Tibial nerve (tissue), 4 donors: ENCODE measurements at regions not wholly inside any gene's neighbourhood (a gene's known extent, or its start where the extent isn't known, plus 50 kb on each side); places are given as distances from the start of the nearest gene placed in this dataset.

ENCODE experiments used
- EP300 ChIP-seq, 2 donors: sonication (generic); formaldehyde crosslinking; IDR thresholded peaks; one replicate each; pipeline ENCODE4 v1.6.1; 2017; ENCODE audit warnings: antibody characterized with exemption in 2 of 2, mild to moderate bottlenecking in 1 of 2
- POLR2A ChIP-seq, 2 donors: fragments of 450-650 bp; IDR thresholded peaks; one replicate each; pipeline ENCODE4 v1.6.1; 2017; ENCODE audit warnings: antibody characterized with exemption in 2 of 2, mild to moderate bottlenecking in 2 of 2, moderate library complexity in 2 of 2
- TF ChIP-seq, protein P1 (sequence below), 5 experiments: fragments of 200-600 bp in 3 of 5; fragments of 450-650 bp in 2 of 5; sonication (generic) in 3 of 5; IDR thresholded peaks; one replicate each; pipeline ENCODE4 v1.5.1; 2016 to 2019; ENCODE audit warnings: antibody characterized with exemption in 5 of 5, mild to moderate bottlenecking in 3 of 5, moderate library complexity in 2 of 5

DNA sequence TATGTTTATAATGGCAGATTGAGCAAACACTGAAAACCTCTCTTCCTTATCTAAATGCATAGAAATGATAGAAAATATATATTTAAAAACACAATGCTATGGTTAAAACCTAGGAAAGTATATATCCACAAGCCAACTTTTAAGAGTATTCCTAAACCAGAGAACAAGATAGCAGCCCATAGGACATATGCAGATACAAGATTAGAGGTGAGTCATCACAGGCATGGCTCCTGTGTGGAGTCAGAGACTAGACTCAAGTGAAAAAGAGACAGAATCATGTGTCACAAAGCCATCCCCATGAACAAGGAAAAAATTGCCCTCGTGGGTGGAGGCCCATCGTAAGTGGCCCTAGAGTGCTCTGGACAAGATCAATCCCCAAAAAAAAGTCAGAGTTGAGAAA is 199.4 kb upstream of the PPP2R3A start:
- TF ChIP-seq POLR2A (IDR thresholded peaks at IDR 0.05): no peak
- TF ChIP-seq, protein P1, sequence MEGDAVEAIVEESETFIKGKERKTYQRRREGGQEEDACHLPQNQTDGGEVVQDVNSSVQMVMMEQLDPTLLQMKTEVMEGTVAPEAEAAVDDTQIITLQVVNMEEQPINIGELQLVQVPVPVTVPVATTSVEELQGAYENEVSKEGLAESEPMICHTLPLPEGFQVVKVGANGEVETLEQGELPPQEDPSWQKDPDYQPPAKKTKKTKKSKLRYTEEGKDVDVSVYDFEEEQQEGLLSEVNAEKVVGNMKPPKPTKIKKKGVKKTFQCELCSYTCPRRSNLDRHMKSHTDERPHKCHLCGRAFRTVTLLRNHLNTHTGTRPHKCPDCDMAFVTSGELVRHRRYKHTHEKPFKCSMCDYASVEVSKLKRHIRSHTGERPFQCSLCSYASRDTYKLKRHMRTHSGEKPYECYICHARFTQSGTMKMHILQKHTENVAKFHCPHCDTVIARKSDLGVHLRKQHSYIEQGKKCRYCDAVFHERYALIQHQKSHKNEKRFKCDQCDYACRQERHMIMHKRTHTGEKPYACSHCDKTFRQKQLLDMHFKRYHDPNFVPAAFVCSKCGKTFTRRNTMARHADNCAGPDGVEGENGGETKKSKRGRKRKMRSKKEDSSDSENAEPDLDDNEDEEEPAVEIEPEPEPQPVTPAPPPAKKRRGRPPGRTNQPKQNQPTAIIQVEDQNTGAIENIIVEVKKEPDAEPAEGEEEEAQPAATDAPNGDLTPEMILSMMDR (IDR thresholded peaks at IDR 0.05): no peak
- no peak for TF ChIP-seq EP300 (IDR thresholded peaks at IDR 0.05)
